ENCODE measurements at regions not wholly inside any gene's neighbourhood (a gene's known extent, or its start where the extent isn't known, plus 50 kb on each side); places are given as distances from the start of the nearest gene placed in this dataset.

GRCh38 chr1:201656311-201657032, 117.5 kb downstream of the NAV1 start:
- no peak overlapping the region for H2AFZ ChIP-seq (ENCODE audit: low read depth)
- H3K27ac ChIP-seq = no peak overlapping the region
- no peak overlapping the region for H3K9ac ChIP-seq
- H3K79me2 ChIP-seq (ENCODE audit: insufficient read depth, low read depth) = no peaks in the 10 kb centered on the region
- H3K4me3 ChIP-seq (IDR thresholded peaks at IDR 0.05; ENCODE audit: insufficient read depth, low read depth, low read length) = no peak overlapping the region
- H3K4me1 ChIP-seq (ENCODE audit: low read depth, poor library complexity, severe bottlenecking) = no peaks in the 10 kb centered on the region
- no peaks in the 10 kb centered on the region for H3K36me3 ChIP-seq (ENCODE audit: insufficient read depth)
- no peak overlapping the region for H3K4me2 ChIP-seq
- no peak for TF ChIP-seq CTCF (conservative IDR thresholded peaks at IDR 0.05; ENCODE audit: low read depth, low read length)
- H4K20me1 ChIP-seq (ENCODE audit: insufficient read depth) = no peaks in the 10 kb centered on the region
- H3K27me3 ChIP-seq (ENCODE audit: insufficient read depth, low read depth) = no peaks in the 10 kb centered on the region

- H3K27ac ChIP-seq = no peak overlapping the region
- H3K79me2 ChIP-seq (ENCODE audit: insufficient read depth, low read depth) = no peaks in the 10 kb centered on the region
- no peaks in the 10 kb centered on the region for H3K4me1 ChIP-seq (ENCODE audit: low read depth, poor library complexity, severe bottlenecking)
- no peak overlapping the region for H3K4me2 ChIP-seq
- H3K9ac ChIP-seq = no peak overlapping the region
- no peaks in the 10 kb centered on the region for H3K36me3 ChIP-seq (ENCODE audit: insufficient read depth)
- H4K20me1 ChIP-seq (ENCODE audit: insufficient read depth) = no peaks in the 10 kb centered on the region
- H3K27me3 ChIP-seq (ENCODE audit: insufficient read depth, low read depth) = no peaks in the 10 kb centered on the region
- no peak overlapping the region for H3K4me3 ChIP-seq (IDR thresholded peaks at IDR 0.05; ENCODE audit: insufficient read depth, low read depth, low read length)
- no peak for TF ChIP-seq CTCF (conservative IDR thresholded peaks at IDR 0.05; ENCODE audit: low read depth, low read length)
- H2AFZ ChIP-seq (ENCODE audit: low read depth) = no peak overlapping the region
Observed at GRCh38 chr1:201659572-201659971, 120.6 kb downstream of the NAV1 start.

GRCh38 chr1:201660931-201661822, 122.2 kb downstream of the NAV1 start:
- H3K4me1 ChIP-seq (ENCODE audit: low read depth, poor library complexity, severe bottlenecking) = no peaks in the 10 kb centered on the region
- no peak overlapping the region for H2AFZ ChIP-seq (ENCODE audit: low read depth)
- no peak for TF ChIP-seq CTCF (conservative IDR thresholded peaks at IDR 0.05; ENCODE audit: low read depth, low read length)
- no peak overlapping the region for H3K4me3 ChIP-seq (IDR thresholded peaks at IDR 0.05; ENCODE audit: insufficient read depth, low read depth, low read length)
- H3K27me3 ChIP-seq (ENCODE audit: insufficient read depth, low read depth) = no peaks in the 10 kb centered on the region
- H4K20me1 ChIP-seq (ENCODE audit: insufficient read depth) = no peaks in the 10 kb centered on the region
- H3K27ac ChIP-seq = no peak overlapping the region
- no peaks in the 10 kb centered on the region for H3K79me2 ChIP-seq (ENCODE audit: insufficient read depth, low read depth)
- no peak overlapping the region for H3K9ac ChIP-seq
- no peaks in the 10 kb centered on the region for H3K36me3 ChIP-seq (ENCODE audit: insufficient read depth)
- H3K4me2 ChIP-seq = no peak overlapping the region

- TF ChIP-seq CTCF (conservative IDR thresholded peaks at IDR 0.05; ENCODE audit: low read depth, low read length) = no peak
- Histone ChIP-seq H3K9ac (no peak overlapping the region), H3K4me3 (IDR thresholded peaks at IDR 0.05; ENCODE audit: insufficient read depth, low read depth, low read length) (no peak overlapping the region), H3K79me2 (ENCODE audit: insufficient read depth, low read depth) (no peaks in the 10 kb centered on the region), H4K20me1 (ENCODE audit: insufficient read depth) (no peaks in the 10 kb centered on the region), H2AFZ (ENCODE audit: low read depth) (no peak overlapping the region), H3K27me3 (ENCODE audit: insufficient read depth, low read depth) (no peaks in the 10 kb centered on the region), H3K36me3 (ENCODE audit: insufficient read depth) (no peaks in the 10 kb centered on the region), H3K27ac (no peak overlapping the region), H3K4me2 (no peak overlapping the region), H3K4me1 (ENCODE audit: low read depth, poor library complexity, severe bottlenecking) (no peaks in the 10 kb centered on the region)
Observed at GRCh38 chr1:201661823-201662359, 123.0 kb downstream of the NAV1 start.
